CD14-positive monocyte (primary cell): ENCODE measurements at regions not wholly inside any gene's neighbourhood (a gene's known extent, or its start where the extent isn't known, plus 50 kb on each side); places are given as distances from the start of the nearest gene placed in this dataset.

Experiments
- DNase-seq, 3 donors: peaks; one replicate each; pipeline ENCODE4 v3.0.0-alpha.2; 2011 to 2022
- H2AFZ ChIP-seq: 2 replicates; pipeline ENCODE4 v1.6.0; 2012; ENCODE audit warnings: mild to moderate bottlenecking, low read depth, low read length, inconsistent platforms; ENCODE audit not compliant: insufficient read depth, poor library complexity, severe bottlenecking
- H3K27ac ChIP-seq, 2 donors: 1 replicate in 1 of 2; 2 replicates in 1 of 2; pipeline ENCODE4 v1.5.1; 2012 to 2013; ENCODE audit warnings: low read length in 2 of 2, control low read depth in 1 of 2, inconsistent platforms in 1 of 2, low read depth in 1 of 2, mild to moderate bottlenecking in 1 of 2
- H3K27me3 ChIP-seq, 2 donors: one replicate each; pipeline versions ENCODE4 v1.6.0 to v1.6.1; 2011 to 2013; ENCODE audit warnings: low read length in 2 of 2; ENCODE audit not compliant: control insufficient read depth in 2 of 2, insufficient read depth in 2 of 2
- H3K36me3 ChIP-seq, 2 donors: replicated peaks in 1 of 2; 1 replicate in 1 of 2; 2 replicates in 1 of 2; pipeline versions ENCODE4 v1.5.1 to v1.6.1; 2012 to 2013; ENCODE audit warnings: low read length in 2 of 2, control low read depth in 1 of 2, inconsistent platforms in 1 of 2, mild to moderate bottlenecking in 1 of 2; ENCODE audit not compliant: insufficient read depth in 2 of 2, control insufficient read depth in 1 of 2
- H3K4me1 ChIP-seq, 2 donors: 1 replicate in 1 of 2; 2 replicates in 1 of 2; pipeline versions ENCODE4 v1.5.1 to v1.6.1; 2012 to 2013; ENCODE audit warnings: low read length in 2 of 2, control low read depth in 1 of 2, inconsistent platforms in 1 of 2, mild to moderate bottlenecking in 1 of 2, moderate library complexity in 1 of 2; ENCODE audit not compliant: insufficient read depth in 2 of 2, control insufficient read depth in 1 of 2
- H3K4me2 ChIP-seq: replicated peaks from 2 replicates; pipeline ENCODE3; 2012; ENCODE audit warnings: low read length, moderate library complexity, mild to moderate bottlenecking; ENCODE audit not compliant: poor library complexity, severe bottlenecking; ENCODE audit errors: extremely low read depth
- H3K4me3 ChIP-seq, 3 experiments: fragments of 200-600 bp in 1 of 3; sonication (generic) in 1 of 3; replicated peaks in 1 of 3; 1 replicate in 2 of 3; 2 replicates in 1 of 3; pipeline ENCODE4 v1.5.1; 2011 to 2013; ENCODE audit warnings: low read length in 3 of 3, mild to moderate bottlenecking in 3 of 3, control low read depth in 2 of 3, low read depth in 2 of 3, inconsistent platforms in 1 of 3, moderate library complexity in 1 of 3
- H3K79me2 ChIP-seq: 2 replicates; pipeline ENCODE4 v1.6.0; 2012; ENCODE audit warnings: mild to moderate bottlenecking, control low read depth, inconsistent platforms, low read length, moderate library complexity; ENCODE audit not compliant: insufficient read depth
- H3K9ac ChIP-seq: 2 replicates; pipeline ENCODE4 v1.6.0; 2017; ENCODE audit warnings: low read length, mild to moderate bottlenecking; ENCODE audit not compliant: insufficient read depth, poor library complexity, severe bottlenecking
- H3K9me3 ChIP-seq, 2 donors: replicated peaks in 1 of 2; 1 replicate in 1 of 2; 2 replicates in 1 of 2; pipeline versions ENCODE4 v1.5.1 to v1.6.1; 2012 to 2013; ENCODE audit warnings: low read length in 2 of 2, control low read depth in 1 of 2; ENCODE audit not compliant: control insufficient read depth in 1 of 2, insufficient read depth in 1 of 2
- H4K20me1 ChIP-seq: 2 replicates; pipeline ENCODE4 v1.6.0; 2012; ENCODE audit warnings: mild to moderate bottlenecking, low read length, control low read depth, moderate library complexity; ENCODE audit not compliant: insufficient read depth
- H3K27ac Mint-ChIP-seq, 7 donors: one replicate each; pipeline ENCODE4 v1.8.0; 2020; ENCODE audit warnings: mild to moderate bottlenecking in 7 of 7, mixed read lengths in 7 of 7, moderate library complexity in 6 of 7, inconsistent platforms in 2 of 7
- H3K27me3 Mint-ChIP-seq, 3 donors: one replicate each; pipeline ENCODE4 v1.8.0; 2021 to 2022; ENCODE audit warnings: low read depth in 3 of 3, mild to moderate bottlenecking in 3 of 3, mixed read lengths in 3 of 3, moderate library complexity in 3 of 3, inconsistent platforms in 1 of 3
- H3K36me3 Mint-ChIP-seq, 2 donors: one replicate each; pipeline ENCODE4 v1.8.0; 2020; ENCODE audit warnings: mixed read lengths in 2 of 2, inconsistent platforms in 1 of 2, mild to moderate bottlenecking in 1 of 2
- H3K4me1 Mint-ChIP-seq: one replicate; pipeline ENCODE4 v1.8.0; 2020; ENCODE audit warnings: mild to moderate bottlenecking, mixed read lengths
- H3K4me3 Mint-ChIP-seq, 2 donors: one replicate each; pipeline ENCODE4 v1.8.0; 2020; ENCODE audit warnings: mild to moderate bottlenecking in 2 of 2, mixed read lengths in 2 of 2, moderate library complexity in 1 of 2
- H3K9me3 Mint-ChIP-seq, 7 donors: one replicate each; pipeline ENCODE4 v1.8.0; 2020 to 2022; ENCODE audit warnings: mixed read lengths in 7 of 7, mild to moderate bottlenecking in 6 of 7, moderate library complexity in 6 of 7, inconsistent platforms in 2 of 7
- CTCF ChIP-seq: fragments of 200-600 bp; IDR thresholded peaks from one replicate; pipeline ENCODE4 v1.8.0; 2022; ENCODE audit warnings: antibody characterized with exemption, mild to moderate bottlenecking
- WGBS: methylation state at CpG from one replicate; pipeline ENCODE4 v1.1.5; 2013; ENCODE audit warnings: missing lambda C conversion rate; ENCODE audit not compliant: insufficient coverage; 5-methylcytosine and 5-hydroxymethylcytosine counted together
- intact Hi-C, 2 donors: fragments of 100-400 bp; cut with micrococcal nuclease; formaldehyde crosslinking; loops; one replicate each; pipeline versions ENCODE4 v1.15.0 to v1.15.1; 2023

GRCh38 chr13:63156816-63157215, 1741.2 kb upstream of the PCDH20 start:
- no peak overlapping the region for H3K4me2 ChIP-seq
- no peak overlapping the region for H3K9ac ChIP-seq
- no peak for DNase-seq
- TF ChIP-seq CTCF, result no peak
- intact Hi-C loops, result no loop called here
- no CpG with 5 or more reads among the region's 2 CpGs for WGBS
- H3K4me1 ChIP-seq, result no peaks in the 10 kb centered on the region
- no peaks in the 10 kb centered on the region for H3K4me1 Mint-ChIP-seq
- no peak overlapping the region for H3K4me3 ChIP-seq
- H3K79me2 ChIP-seq, result no peaks in the 10 kb centered on the region
- no peak overlapping the region for H2AFZ ChIP-seq
- peaks cover 0 to 5% (median 2%) of the 10 kb centered on the region in 7 donors for H3K9me3 Mint-ChIP-seq
- no peaks in the 10 kb centered on the region for H3K27me3 ChIP-seq
- H3K27me3 Mint-ChIP-seq, result peaks cover 0 to 2% (median 0%) of the 10 kb centered on the region in 3 donors
- no peak overlapping the region for H3K27ac Mint-ChIP-seq
- no peaks in the 10 kb centered on the region for H3K36me3 ChIP-seq
- H3K27ac ChIP-seq, result no peak overlapping the region
- H4K20me1 ChIP-seq, result no peaks in the 10 kb centered on the region
- H3K36me3 Mint-ChIP-seq, result no peaks in the 10 kb centered on the region
- H3K9me3 ChIP-seq, result peaks cover 0 to 3% of the 10 kb centered on the region in 2 donors
- no peak overlapping the region for H3K4me3 Mint-ChIP-seq

GRCh38 chr13:63149375-63149774, 1733.7 kb upstream of the PCDH20 start:
- no peaks in the 10 kb centered on the region for H4K20me1 ChIP-seq
- H3K27me3 ChIP-seq, result no peaks in the 10 kb centered on the region
- Mint-ChIP-seq H3K9me3 (peaks cover 0 to 5% (median 3%) of the 10 kb centered on the region in 7 donors), H3K27me3 (no peaks in the 10 kb centered on the region), H3K36me3 (no peaks in the 10 kb centered on the region), H3K27ac (no peak overlapping the region), H3K4me3 (no peak overlapping the region), H3K4me1 (no peaks in the 10 kb centered on the region)
- no peak overlapping the region for H2AFZ ChIP-seq
- no peak overlapping the region for H3K9ac ChIP-seq
- intact Hi-C loops, result no loop called here
- no peak overlapping the region for H3K4me3 ChIP-seq
- no peak for TF ChIP-seq CTCF
- no peak overlapping the region for H3K27ac ChIP-seq
- DNase-seq, result no peak
- H3K4me2 ChIP-seq, result no peak overlapping the region
- no peaks in the 10 kb centered on the region for H3K4me1 ChIP-seq
- H3K9me3 ChIP-seq, result peaks cover 6 to 14% of the 10 kb centered on the region in 2 donors
- no peaks in the 10 kb centered on the region for H3K36me3 ChIP-seq
- 83% methylated on average over 1 of the region's 3 CpGs for WGBS
- no peaks in the 10 kb centered on the region for H3K79me2 ChIP-seq
